ENCODE measurements at regions not wholly inside any gene's neighbourhood (a gene's known extent, or its start where the extent isn't known, plus 50 kb on each side); places are given as distances from the start of the nearest gene placed in this dataset.

DNA sequence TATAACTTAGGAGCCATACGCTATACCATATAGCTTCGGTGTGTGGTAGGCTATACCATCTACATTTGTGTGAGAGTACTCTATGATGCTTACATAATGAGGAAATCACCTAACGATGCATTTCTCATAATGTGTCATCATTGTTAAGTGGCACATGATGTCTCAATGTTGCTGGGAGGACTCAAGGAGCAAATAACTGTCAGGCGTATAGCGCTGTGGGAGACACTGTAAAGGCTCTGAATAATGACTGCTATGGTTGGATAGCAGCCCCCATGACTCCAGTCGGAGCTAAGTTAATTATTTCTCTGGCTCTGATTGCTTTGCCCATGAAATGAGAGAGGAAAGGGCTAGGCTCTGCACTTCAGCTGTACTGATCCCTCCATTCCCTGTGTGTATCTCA is 197.2 kb downstream of the RGS9 start:
- FAIRE-seq, result no peak

DNA sequence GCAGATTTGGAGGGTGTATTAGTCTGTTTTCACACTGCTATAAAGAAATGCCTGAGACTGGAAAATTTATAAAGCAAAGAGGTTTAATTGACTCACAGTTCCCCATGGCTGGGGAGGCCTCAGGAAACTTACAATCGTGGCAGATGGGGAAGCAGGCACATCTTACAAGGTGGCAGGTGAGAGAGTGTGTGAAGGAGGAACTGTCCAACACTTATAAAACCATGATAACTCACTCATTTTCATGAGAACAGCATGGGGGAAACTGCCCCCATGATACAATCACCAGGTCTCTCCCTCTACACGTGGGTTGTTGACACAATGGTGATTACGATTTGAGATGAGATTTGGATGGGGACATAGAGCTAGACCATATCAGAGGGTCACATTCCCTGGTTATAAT is 195.6 kb downstream of the RGS9 start:
- TF ChIP-seq TAF1 (IDR thresholded peaks at IDR 0.05; ENCODE audit: low read depth, low read length) (no peak), POLR2AphosphoS5 (IDR thresholded peaks at IDR 0.05; ENCODE audit: low read depth, low read length) (no peak), POLR2A (IDR thresholded peaks at IDR 0.05; ENCODE audit: low read depth, low read length) (no peak), SPI1 (IDR thresholded peaks at IDR 0.05; ENCODE audit: low read depth, low read length) (no peak), PAX5 (IDR thresholded peaks at IDR 0.05; ENCODE audit: insufficient read depth, low read length, severe bottlenecking) (no peak), POU2F2 (IDR thresholded peaks at IDR 0.05; ENCODE audit: low read depth, low read length) (no peak)

More for the DNA sequence above, 197.2 kb downstream of the RGS9 start:
- DNase-seq (ENCODE audit: insufficient read length, low spot score), result no peak
- TF ChIP-seq POU2F2 (IDR thresholded peaks at IDR 0.05; ENCODE audit: low read depth, low read length) (no peak), SPI1 (IDR thresholded peaks at IDR 0.05; ENCODE audit: low read depth, low read length) (no peak), TAF1 (IDR thresholded peaks at IDR 0.05; ENCODE audit: low read depth, low read length) (no peak), POLR2AphosphoS5 (IDR thresholded peaks at IDR 0.05; ENCODE audit: low read depth, low read length) (no peak), POLR2A (IDR thresholded peaks at IDR 0.05; ENCODE audit: low read depth, low read length) (no peak), PAX5 (IDR thresholded peaks at IDR 0.05; ENCODE audit: insufficient read depth, low read length, severe bottlenecking) (no peak)

DNA sequence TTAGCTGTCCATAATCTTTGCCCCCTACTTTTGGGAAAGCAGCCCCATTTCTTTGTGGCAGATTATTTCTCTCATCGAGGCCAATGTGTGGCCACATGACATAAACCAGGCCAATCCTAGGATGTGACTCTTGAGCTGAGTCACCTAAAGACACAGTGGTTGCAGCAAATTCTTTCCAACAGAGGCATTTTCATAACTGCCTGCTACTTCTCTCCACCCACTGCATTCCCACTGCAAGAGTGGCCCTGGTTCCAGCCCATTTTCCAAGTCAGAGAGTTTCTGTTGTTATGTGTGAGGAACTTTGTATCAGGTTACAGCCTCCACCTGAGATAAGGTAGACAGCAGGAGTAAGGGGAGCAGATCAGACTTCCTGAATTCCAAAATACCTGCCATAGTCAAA is 195.2 kb downstream of the RGS9 start:
- FAIRE-seq (no peak), DNase-seq (ENCODE audit: insufficient read length, low spot score) (no peak)
- no peak for TF ChIP-seq TAF1 (IDR thresholded peaks at IDR 0.05; ENCODE audit: low read depth, low read length)
- TF ChIP-seq POLR2A (IDR thresholded peaks at IDR 0.05; ENCODE audit: low read depth, low read length), result no peak
- no peak for TF ChIP-seq PAX5 (IDR thresholded peaks at IDR 0.05; ENCODE audit: insufficient read depth, low read length, severe bottlenecking)
- no peak for TF ChIP-seq POLR2AphosphoS5 (IDR thresholded peaks at IDR 0.05; ENCODE audit: low read depth, low read length)
- TF ChIP-seq POU2F2 (IDR thresholded peaks at IDR 0.05; ENCODE audit: low read depth, low read length), result no peak
- no peak for TF ChIP-seq SPI1 (IDR thresholded peaks at IDR 0.05; ENCODE audit: low read depth, low read length)

More for the DNA sequence above, 195.6 kb downstream of the RGS9 start:
- FAIRE-seq (no peak), DNase-seq (ENCODE audit: insufficient read length, low spot score) (no peak)

DNA sequence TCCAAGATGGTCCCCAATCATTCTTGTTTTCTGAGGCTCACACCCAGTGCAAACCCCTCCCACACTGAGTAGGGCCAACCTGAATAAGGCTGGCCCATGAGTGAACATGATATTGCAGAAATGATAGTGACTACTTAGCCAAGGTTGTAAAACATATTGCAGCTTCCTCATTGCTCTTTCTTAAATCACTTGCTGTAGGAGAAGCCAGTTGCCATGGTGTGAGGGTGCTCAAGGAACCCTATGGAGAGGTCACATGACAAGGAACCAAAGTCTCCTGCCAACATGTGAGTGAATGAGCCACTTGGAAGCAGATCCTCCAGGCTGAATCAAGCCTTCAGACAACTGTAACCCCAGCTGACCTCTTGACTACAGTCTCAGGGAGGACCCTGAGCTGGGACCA is 191.4 kb downstream of the RGS9 start:
- DNase-seq (ENCODE audit: insufficient read length, low spot score) (no peak), FAIRE-seq (no peak)
- no peak for TF ChIP-seq SPI1 (IDR thresholded peaks at IDR 0.05; ENCODE audit: low read depth, low read length)
- TF ChIP-seq POLR2A (IDR thresholded peaks at IDR 0.05; ENCODE audit: low read depth, low read length), result no peak
- no peak for TF ChIP-seq TAF1 (IDR thresholded peaks at IDR 0.05; ENCODE audit: low read depth, low read length)
- TF ChIP-seq PAX5 (IDR thresholded peaks at IDR 0.05; ENCODE audit: insufficient read depth, low read length, severe bottlenecking), result no peak
- no peak for TF ChIP-seq POU2F2 (IDR thresholded peaks at IDR 0.05; ENCODE audit: low read depth, low read length)
- no peak for TF ChIP-seq POLR2AphosphoS5 (IDR thresholded peaks at IDR 0.05; ENCODE audit: low read depth, low read length)

DNA sequence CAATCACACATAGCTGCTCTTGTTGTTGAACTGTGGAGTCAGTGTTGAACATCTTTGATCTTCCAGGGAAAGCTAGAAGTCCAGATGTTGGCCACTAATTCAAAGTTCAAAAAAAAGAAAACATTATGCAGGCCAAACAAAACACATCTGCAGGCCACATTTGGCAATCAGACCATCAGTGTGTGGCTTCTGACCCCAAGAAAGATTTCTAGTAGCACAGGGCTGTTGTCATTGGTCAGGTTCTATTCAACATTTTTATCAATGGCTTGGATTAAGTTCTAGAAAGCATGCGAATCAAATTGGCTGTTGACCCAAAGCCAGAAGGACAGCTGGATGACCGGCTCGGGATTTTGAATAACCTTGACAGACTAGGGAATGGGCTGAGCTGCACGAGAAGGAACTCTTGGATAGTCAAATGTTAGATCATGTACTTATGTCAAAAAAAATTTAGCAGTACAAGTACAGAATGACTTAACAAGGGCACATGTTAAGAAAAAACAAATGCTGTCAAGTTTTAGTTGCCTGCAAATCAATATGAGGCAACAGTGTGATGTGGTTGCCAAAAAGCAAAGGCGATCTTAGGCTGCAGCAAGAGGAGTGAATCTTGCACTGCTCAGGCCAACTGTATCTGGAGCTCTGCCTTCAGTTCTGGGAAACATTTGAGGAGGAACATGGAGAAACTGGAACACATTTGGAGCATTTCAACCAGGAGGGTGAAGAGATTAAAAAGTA is 187.6 kb downstream of the RGS9 start:
- FAIRE-seq (no peak), DNase-seq (ENCODE audit: insufficient read length, low spot score) (no peak)
- no peak for TF ChIP-seq PAX5 (IDR thresholded peaks at IDR 0.05; ENCODE audit: insufficient read depth, low read length, severe bottlenecking)
- no peak for TF ChIP-seq POU2F2 (IDR thresholded peaks at IDR 0.05; ENCODE audit: low read depth, low read length)
- TF ChIP-seq POLR2AphosphoS5 (IDR thresholded peaks at IDR 0.05; ENCODE audit: low read depth, low read length), result no peak
- no peak for TF ChIP-seq SPI1 (IDR thresholded peaks at IDR 0.05; ENCODE audit: low read depth, low read length)
- TF ChIP-seq TAF1 (IDR thresholded peaks at IDR 0.05; ENCODE audit: low read depth, low read length), result no peak
- TF ChIP-seq POLR2A (IDR thresholded peaks at IDR 0.05; ENCODE audit: low read depth, low read length), result no peak

DNA sequence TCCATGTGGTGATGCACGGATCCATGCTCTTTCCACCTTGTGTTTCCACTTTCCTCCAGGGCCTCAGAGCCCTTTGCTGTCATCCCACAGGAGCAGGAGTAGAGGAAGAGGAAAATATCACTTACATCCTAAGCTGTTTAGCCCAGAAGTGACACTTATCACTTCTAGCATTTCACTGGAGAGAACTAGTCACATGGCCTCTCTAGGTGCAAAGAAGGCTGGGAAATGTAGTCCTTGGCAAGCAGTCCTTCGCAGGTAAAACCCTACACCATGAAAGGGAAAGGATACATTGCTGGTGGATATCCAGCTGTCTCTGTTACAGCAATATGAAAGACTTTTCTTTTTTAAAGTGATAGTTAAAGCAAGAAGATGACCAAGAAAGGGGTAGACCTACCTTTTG is 185.9 kb downstream of the RGS9 start:
- no peak for DNase-seq (ENCODE audit: insufficient read length, low spot score)
- FAIRE-seq, result no peak
- TF ChIP-seq SPI1 (IDR thresholded peaks at IDR 0.05; ENCODE audit: low read depth, low read length) (no peak), POLR2AphosphoS5 (IDR thresholded peaks at IDR 0.05; ENCODE audit: low read depth, low read length) (no peak)

DNA sequence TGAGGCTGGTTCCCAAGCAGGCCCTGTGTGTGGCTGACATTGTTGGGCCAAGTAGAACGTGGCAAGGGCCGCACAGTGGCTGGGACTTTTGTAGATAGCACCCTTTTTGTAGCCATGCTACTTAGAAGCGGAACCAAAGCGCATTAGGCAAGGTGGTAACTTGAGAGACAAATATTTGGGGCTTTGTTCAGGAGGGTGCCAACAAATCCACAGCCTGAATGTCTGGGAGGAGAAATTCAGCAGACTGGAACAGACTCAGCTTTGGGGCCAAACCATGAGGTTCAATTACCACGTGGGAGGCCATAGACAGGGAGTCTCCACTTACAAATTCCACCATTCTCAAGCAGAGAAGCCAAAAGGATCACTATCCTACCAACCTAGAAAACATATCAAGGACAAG is 183.7 kb downstream of the RGS9 start:
- DNase-seq (ENCODE audit: insufficient read length, low spot score) (no peak), FAIRE-seq (no peak)
- TF ChIP-seq POLR2A (IDR thresholded peaks at IDR 0.05; ENCODE audit: low read depth, low read length) (no peak), PAX5 (IDR thresholded peaks at IDR 0.05; ENCODE audit: insufficient read depth, low read length, severe bottlenecking) (no peak), POU2F2 (IDR thresholded peaks at IDR 0.05; ENCODE audit: low read depth, low read length) (no peak), POLR2AphosphoS5 (IDR thresholded peaks at IDR 0.05; ENCODE audit: low read depth, low read length) (no peak), SPI1 (IDR thresholded peaks at IDR 0.05; ENCODE audit: low read depth, low read length) (no peak), TAF1 (IDR thresholded peaks at IDR 0.05; ENCODE audit: low read depth, low read length) (no peak)

DNA sequence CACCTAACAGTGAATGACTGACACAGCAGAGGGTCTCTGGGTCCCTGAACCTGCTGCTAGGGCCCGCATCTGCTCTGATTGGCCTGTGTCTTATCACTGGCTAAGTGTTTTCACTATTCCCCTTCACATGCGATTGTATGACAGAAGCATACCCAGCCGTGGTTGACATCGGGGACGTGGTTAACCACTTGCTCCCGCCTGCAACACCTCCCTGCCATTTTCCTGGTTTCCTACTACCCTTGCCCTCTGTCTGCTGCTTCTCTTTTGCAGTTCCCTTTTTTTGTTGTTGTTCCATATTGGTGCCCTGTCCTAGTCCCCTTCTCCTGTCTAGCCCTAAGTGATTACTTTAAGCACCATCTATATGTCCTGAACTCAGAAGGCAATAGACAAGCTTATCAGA is 177.0 kb downstream of the RGS9 start:
- no peak for FAIRE-seq
- DNase-seq (ENCODE audit: insufficient read length, low spot score), result no peak
- TF ChIP-seq POU2F2 (IDR thresholded peaks at IDR 0.05; ENCODE audit: low read depth, low read length) (no peak), SPI1 (IDR thresholded peaks at IDR 0.05; ENCODE audit: low read depth, low read length) (no peak)

DNA sequence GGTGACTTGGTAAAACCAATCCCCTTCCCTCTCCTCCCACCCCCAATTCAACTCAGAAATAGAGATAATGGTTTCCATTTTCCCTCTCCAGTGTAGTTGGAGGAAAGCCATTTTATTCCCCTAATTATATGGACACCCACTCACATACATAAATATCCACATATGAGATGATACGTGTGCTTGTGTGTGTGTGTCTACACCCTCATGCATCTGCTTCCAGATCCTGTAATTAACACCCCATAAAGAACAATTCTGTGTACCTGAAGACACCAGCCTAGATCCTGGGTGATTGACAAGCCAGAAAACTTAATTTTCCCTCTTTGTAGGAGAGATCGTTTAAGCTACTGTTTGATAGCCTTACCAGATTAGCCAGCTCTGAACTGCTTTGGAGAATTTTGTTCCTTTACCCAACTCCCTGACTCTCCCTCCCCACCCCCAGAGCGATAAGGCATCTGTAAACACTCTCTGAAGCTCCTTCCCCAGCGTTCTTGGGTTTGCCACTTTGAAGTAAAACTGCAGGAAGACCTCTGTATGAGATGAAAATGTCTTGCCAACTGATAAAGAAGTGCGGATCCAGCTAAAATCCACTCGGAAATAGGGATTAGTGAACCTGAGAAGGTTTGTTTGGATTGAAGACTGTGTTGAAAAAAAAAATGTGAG is 175.7 kb downstream of the RGS9 start:
- TF ChIP-seq POLR2AphosphoS5 (IDR thresholded peaks at IDR 0.05; ENCODE audit: low read depth, low read length), result no peak
- TF ChIP-seq PAX5 (IDR thresholded peaks at IDR 0.05; ENCODE audit: insufficient read depth, low read length, severe bottlenecking), result no peak
- TF ChIP-seq POU2F2 (IDR thresholded peaks at IDR 0.05; ENCODE audit: low read depth, low read length), result no peak
- TF ChIP-seq SPI1 (IDR thresholded peaks at IDR 0.05; ENCODE audit: low read depth, low read length), result no peak
- no peak for TF ChIP-seq POLR2A (IDR thresholded peaks at IDR 0.05; ENCODE audit: low read depth, low read length)
- TF ChIP-seq TAF1 (IDR thresholded peaks at IDR 0.05; ENCODE audit: low read depth, low read length), result no peak
- FAIRE-seq, result no peak
- DNase-seq (ENCODE audit: insufficient read length, low spot score), result no peak

DNA sequence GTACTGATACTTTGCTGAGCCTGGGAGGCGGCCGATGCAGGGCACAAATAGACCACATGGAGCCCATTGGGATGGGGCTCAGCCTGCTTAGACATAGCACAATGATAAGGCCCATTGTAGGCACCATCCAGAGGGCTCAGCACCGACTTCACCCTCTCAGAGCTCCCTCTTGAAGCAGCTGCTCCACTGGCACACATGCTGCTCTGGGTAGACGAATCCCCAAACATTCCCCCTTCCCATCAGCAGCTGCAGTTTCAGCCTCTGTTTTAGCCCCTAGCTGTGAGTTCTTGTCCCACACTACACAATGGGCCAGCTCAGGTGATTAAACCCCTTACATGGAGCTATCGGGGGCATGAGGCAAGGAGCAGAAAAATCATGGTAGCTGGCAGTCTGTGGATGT is 174.1 kb downstream of the RGS9 start:
- TF ChIP-seq TAF1 (IDR thresholded peaks at IDR 0.05; ENCODE audit: low read depth, low read length) (no peak), POU2F2 (IDR thresholded peaks at IDR 0.05; ENCODE audit: low read depth, low read length) (no peak), POLR2A (IDR thresholded peaks at IDR 0.05; ENCODE audit: low read depth, low read length) (no peak), SPI1 (IDR thresholded peaks at IDR 0.05; ENCODE audit: low read depth, low read length) (no peak), POLR2AphosphoS5 (IDR thresholded peaks at IDR 0.05; ENCODE audit: low read depth, low read length) (no peak), PAX5 (IDR thresholded peaks at IDR 0.05; ENCODE audit: insufficient read depth, low read length, severe bottlenecking) (no peak)
- FAIRE-seq, result no peak
- DNase-seq (ENCODE audit: insufficient read length, low spot score), result no peak

All from GM12891 (cell line).